Pulmonary artery endothelial cell (primary cell): ENCODE measurements at regions not wholly inside any gene's neighbourhood (a gene's known extent, or its start where the extent isn't known, plus 50 kb on each side); places are given as distances from the start of the nearest gene placed in this dataset.
A peak's percentile ranks its signal among the peaks of the same experiment; 100 is the strongest.

Experiments
- DNase-seq: peaks from one replicate; pipeline ENCODE4 v3.0.0-alpha.2; 2011; ENCODE audit warnings: low read depth, low spot score

GRCh38 chr18:56545464-56545863 is 92.9 kb downstream of the TXNL1 start:
- no peak for DNase-seq

- DNase-seq, result no peak
Measured at GRCh38 chr18:56542476-56542875, 95.9 kb downstream of the TXNL1 start.

GRCh38 chr18:56541793-56542192 is 96.6 kb downstream of the TXNL1 start:
- DNase-seq, result no peak

- DNase-seq, result no peak
Measured at GRCh38 chr18:56541340-56541739, 97.1 kb downstream of the TXNL1 start.

- no peak for DNase-seq
Measured at GRCh38 chr18:56538746-56539145, 99.6 kb downstream of the TXNL1 start.

GRCh38 chr18:56532176-56532840 is 106.1 kb downstream of the TXNL1 start:
- DNase-seq, result no peak

- no peak for DNase-seq
Measured at GRCh38 chr18:56522816-56523215, 115.6 kb downstream of the TXNL1 start.

- DNase-seq, result no peak
Measured at GRCh38 chr18:56521263-56521662, 117.1 kb downstream of the TXNL1 start.

GRCh38 chr18:56517761-56518160 is 120.6 kb downstream of the TXNL1 start:
- no peak for DNase-seq

- no peak for DNase-seq
Measured at GRCh38 chr18:56517196-56517595, 121.2 kb downstream of the TXNL1 start.

- DNase-seq, result no peak
Measured at GRCh38 chr18:56516789-56517188, 121.6 kb downstream of the TXNL1 start.

GRCh38 chr18:56515522-56515921 is 122.9 kb downstream of the TXNL1 start:
- no peak for DNase-seq

GRCh38 chr18:56511996-56512395 is 126.4 kb downstream of the TXNL1 start:
- DNase-seq, result no peak

- DNase-seq, result no peak
Measured at GRCh38 chr18:56510108-56510507, 128.3 kb downstream of the TXNL1 start.

- no peak for DNase-seq
Measured at GRCh38 chr18:56509656-56510055, 128.7 kb downstream of the TXNL1 start.

GRCh38 chr18:56508370-56509036 is 129.9 kb downstream of the TXNL1 start:
- DNase-seq, result peak; percentile 11

- DNase-seq, result no peak
Measured at GRCh38 chr18:56505971-56506370, 132.4 kb downstream of the TXNL1 start.

GRCh38 chr18:56505293-56505692 is 133.1 kb downstream of the TXNL1 start:
- DNase-seq, result no peak

- peak; percentile 49 for DNase-seq
Measured at GRCh38 chr18:56501896-56502295, 136.5 kb downstream of the TXNL1 start.

- DNase-seq, result no peak
Measured at GRCh38 chr18:56495884-56496283, 142.5 kb downstream of the TXNL1 start.

GRCh38 chr18:56493531-56493930 is 144.9 kb downstream of the TXNL1 start:
- DNase-seq, result no peak

- DNase-seq, result no peak
Measured at GRCh38 chr18:56492136-56492535, 146.3 kb downstream of the TXNL1 start.

- no peak for DNase-seq
Measured at GRCh38 chr18:56490942-56491341, 147.4 kb downstream of the TXNL1 start.
